ENCODE measurements at regions not wholly inside any gene's neighbourhood (a gene's known extent, or its start where the extent isn't known, plus 50 kb on each side); places are given as distances from the start of the nearest gene placed in this dataset.

DNA sequence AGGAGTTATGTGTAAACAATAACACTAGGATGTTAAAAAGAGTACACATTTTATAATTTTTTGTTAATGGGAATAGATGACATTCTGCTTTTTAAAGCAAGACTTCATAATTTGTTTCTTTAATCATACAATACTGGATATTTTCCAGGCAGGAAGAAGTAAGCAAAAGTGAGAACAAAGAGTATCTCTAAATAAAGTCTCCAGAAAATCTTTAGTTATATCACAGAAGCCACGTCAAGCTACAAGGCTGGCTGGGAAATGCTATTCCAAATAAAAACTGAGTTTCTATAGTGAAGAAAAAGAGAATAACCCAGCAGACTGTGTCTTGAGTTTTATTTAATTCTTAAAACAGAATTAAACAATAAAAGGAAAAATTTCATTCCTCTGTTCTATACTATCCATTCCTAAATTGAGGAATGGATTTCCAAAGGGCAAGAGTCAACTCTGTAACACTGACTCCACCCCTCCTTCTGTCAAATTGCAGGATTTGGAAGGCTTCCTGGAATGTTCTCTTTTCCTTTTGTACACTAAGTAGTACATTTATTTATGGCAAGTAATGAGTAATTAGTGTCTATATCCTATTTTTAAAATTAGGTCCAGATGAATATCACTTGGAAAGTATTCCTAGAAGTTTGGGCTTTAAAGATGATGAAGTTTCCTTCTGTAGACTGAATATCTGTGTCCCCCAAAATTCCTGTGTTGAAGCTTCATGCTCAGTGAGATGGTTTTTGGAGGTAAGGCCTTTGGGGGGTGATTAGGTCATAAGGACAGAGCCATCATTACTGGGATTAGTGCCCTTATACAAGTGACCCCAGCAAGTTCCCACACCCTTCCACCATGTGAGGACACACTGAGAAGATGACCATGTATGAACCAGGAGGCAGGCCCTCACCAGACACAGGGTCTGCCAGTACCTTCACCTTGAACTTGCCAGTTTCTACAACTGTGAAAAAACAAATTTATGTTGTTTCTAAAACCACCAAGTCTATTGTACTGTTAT lies 290.9 kb downstream of the CRPPA start:
- Histone ChIP-seq H3K9me3 (no peaks in the 10 kb centered on the region), H3K36me3 (no peaks in the 10 kb centered on the region), H3K27ac (no peak overlapping the region), H3K4me1 (no peaks in the 10 kb centered on the region), H3K4me3 (no peak overlapping the region), H3K27me3 (no peaks in the 10 kb centered on the region)
- DNase-seq = no peak
- TF ChIP-seq, protein P1, sequence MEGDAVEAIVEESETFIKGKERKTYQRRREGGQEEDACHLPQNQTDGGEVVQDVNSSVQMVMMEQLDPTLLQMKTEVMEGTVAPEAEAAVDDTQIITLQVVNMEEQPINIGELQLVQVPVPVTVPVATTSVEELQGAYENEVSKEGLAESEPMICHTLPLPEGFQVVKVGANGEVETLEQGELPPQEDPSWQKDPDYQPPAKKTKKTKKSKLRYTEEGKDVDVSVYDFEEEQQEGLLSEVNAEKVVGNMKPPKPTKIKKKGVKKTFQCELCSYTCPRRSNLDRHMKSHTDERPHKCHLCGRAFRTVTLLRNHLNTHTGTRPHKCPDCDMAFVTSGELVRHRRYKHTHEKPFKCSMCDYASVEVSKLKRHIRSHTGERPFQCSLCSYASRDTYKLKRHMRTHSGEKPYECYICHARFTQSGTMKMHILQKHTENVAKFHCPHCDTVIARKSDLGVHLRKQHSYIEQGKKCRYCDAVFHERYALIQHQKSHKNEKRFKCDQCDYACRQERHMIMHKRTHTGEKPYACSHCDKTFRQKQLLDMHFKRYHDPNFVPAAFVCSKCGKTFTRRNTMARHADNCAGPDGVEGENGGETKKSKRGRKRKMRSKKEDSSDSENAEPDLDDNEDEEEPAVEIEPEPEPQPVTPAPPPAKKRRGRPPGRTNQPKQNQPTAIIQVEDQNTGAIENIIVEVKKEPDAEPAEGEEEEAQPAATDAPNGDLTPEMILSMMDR (IDR thresholded peaks at IDR 0.05) = no peak
- TF ChIP-seq POLR2A (IDR thresholded peaks at IDR 0.05) = no peak

DNA sequence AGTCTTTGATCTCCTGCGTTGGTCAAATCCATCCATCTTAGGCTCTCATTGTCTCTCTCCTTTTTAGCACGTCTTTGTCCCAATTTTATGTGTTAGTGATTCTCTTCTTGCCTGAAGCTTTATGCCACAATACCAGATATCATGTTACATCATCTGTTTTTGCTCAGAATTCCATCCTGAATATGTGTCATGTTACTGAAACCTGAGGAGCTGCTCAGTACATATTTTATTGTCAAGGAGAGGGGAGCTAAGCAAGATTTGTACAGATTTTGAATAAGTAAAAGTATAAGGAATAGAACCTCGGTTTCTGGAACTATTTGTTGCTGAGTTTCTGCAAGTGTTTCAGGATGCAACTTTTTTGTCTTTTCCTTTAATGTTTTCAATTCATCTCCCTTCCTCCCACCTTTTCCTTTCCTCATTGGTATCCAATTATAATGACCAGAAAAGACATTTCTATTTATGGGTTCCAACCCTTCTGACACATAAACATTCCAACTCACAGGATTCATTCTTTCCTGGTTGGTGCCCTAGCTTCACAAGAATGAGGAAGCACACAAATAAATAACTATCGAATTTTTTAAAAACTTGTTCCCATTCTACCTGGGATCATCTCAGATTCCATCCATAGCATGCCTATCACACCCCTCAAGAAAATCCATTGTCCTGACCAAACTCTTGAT lies 291.8 kb downstream of the CRPPA start:
- Histone ChIP-seq H3K4me3 (no peak overlapping the region), H3K9me3 (no peaks in the 10 kb centered on the region), H3K4me1 (no peaks in the 10 kb centered on the region), H3K36me3 (no peaks in the 10 kb centered on the region), H3K27ac (no peak overlapping the region), H3K27me3 (no peaks in the 10 kb centered on the region)
- TF ChIP-seq POLR2A (IDR thresholded peaks at IDR 0.05) = no peak
- TF ChIP-seq, protein P1 (IDR thresholded peaks at IDR 0.05) = no peak
- DNase-seq = no peak

DNA sequence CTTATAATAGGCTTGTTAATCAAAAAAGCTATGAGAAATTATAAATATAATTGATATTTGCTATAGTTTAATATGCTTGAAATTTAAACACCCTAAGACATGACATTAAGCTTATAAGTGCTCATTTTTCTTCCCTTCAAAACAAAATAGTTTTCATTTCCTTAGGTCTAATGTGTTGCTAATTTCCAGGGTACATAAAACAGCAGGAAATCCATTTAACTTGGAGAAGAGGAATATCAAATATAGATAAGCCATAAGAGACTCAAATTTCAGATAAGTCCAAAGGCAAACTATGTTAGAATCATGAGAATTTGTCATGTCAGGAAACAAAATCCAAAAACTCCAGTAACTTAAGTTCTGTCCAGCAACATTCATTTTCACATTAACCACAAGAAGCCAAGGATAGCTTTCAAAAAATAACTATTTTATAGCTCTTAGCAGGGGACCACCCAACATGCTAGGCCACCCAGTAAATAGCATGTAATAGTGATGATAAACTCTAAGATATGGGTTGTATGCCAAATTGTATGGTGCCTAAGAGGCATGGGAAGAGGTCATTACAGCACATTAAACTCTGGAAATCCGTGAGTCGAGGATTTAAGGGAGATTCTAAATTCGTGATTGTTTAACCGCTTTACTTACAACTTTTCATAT lies 298.1 kb downstream of the CRPPA start:
- Histone ChIP-seq H3K27me3 (no peaks in the 10 kb centered on the region), H3K4me3 (no peak overlapping the region), H3K27ac (no peak overlapping the region), H3K9me3 (no peaks in the 10 kb centered on the region), H3K4me1 (no peaks in the 10 kb centered on the region), H3K36me3 (no peaks in the 10 kb centered on the region)
- TF ChIP-seq, protein P1 (IDR thresholded peaks at IDR 0.05) = no peak
- no peak for TF ChIP-seq POLR2A (IDR thresholded peaks at IDR 0.05)
- DNase-seq = no peak

DNA sequence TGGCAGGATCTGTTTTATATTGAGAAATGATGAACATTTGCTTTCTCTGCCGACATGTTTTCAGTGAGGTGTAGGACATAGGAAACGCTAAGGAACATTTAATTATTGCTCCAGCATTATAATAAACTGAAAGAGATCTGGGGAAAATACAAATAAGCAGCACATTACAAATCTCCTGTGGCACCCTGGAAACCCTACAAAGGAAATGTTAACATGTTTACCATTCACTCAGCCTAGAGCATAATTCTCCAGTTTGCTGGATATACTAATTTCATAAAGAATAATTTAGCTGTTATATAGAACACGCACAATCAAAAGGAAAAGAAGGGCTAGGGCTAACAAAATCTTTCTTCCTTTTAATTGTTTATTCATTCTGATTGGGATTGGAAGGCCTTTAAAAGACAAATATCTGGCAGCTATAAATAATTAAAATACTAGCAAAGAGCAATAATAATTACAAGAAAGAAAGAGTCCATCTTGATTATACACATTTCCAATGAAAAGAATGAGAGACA lies 299.4 kb downstream of the CRPPA start:
- Histone ChIP-seq H3K4me1 (no peaks in the 10 kb centered on the region), H3K4me3 (no peak overlapping the region), H3K9me3 (no peaks in the 10 kb centered on the region), H3K27ac (no peak overlapping the region), H3K36me3 (no peaks in the 10 kb centered on the region), H3K27me3 (no peaks in the 10 kb centered on the region)
- TF ChIP-seq, protein P1 (IDR thresholded peaks at IDR 0.05) = no peak
- TF ChIP-seq POLR2A (IDR thresholded peaks at IDR 0.05) = no peak
- DNase-seq = no peak

DNA sequence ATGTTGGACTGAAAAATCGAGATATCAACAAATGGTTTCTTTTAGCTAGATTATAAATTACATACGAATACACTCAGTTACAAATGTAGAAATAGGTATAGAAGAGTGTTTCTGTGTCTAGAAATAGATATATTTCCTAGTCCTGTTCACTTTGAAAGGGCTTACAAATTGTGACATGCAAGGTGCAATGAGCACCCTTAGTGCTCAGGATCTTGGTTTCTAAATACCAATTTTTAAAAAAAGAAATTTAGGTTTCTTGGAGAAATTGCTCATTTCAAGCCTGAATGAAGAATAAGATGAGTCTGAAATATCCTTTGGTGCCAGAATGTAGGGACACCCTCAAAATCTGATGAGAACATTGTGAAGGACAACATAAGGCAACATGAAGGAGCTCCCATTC lies 306.0 kb downstream of the CRPPA start:
- Histone ChIP-seq H3K9me3 (no peaks in the 10 kb centered on the region), H3K36me3 (no peaks in the 10 kb centered on the region), H3K27ac (no peak overlapping the region), H3K27me3 (no peaks in the 10 kb centered on the region), H3K4me3 (no peak overlapping the region), H3K4me1 (no peaks in the 10 kb centered on the region)
- TF ChIP-seq, protein P1 (IDR thresholded peaks at IDR 0.05) = no peak
- TF ChIP-seq POLR2A (IDR thresholded peaks at IDR 0.05) = no peak
- DNase-seq = no peak
